GM18520 (cell line): ENCODE measurements at regions not wholly inside any gene's neighbourhood (a gene's known extent, or its start where the extent isn't known, plus 50 kb on each side); places are given as distances from the start of the nearest gene placed in this dataset.
"Not testable (repeated sequence)": the region's sequence is repeated elsewhere in the genome, so short reads cannot be mapped to it uniquely, and the experiment has no call there.

Source experiments
- ATAC-seq: cut with Tn5 transposase; IDR thresholded peaks from one replicate; pipeline ENCODE4 v1.9.1; 2021; ENCODE audit not compliant: unreplicated experiment

GRCh38 chr12:47610686-47611252, 95.1 kb downstream of the RPAP3 start:
- no peak for ATAC-seq

GRCh38 chr12:47609806-47610205, 96.0 kb downstream of the RPAP3 start:
- no peak for ATAC-seq

GRCh38 chr12:47608671-47609070, 97.2 kb downstream of the RPAP3 start:
- not testable (repeated sequence) for ATAC-seq

- no peak for ATAC-seq
Observed at GRCh38 chr12:47604221-47604873, 101.5 kb downstream of the RPAP3 start.

GRCh38 chr12:47602949-47603558, 102.8 kb downstream of the RPAP3 start:
- ATAC-seq = no peak

- ATAC-seq = no peak
Observed at GRCh38 chr12:47602325-47602724, 103.5 kb downstream of the RPAP3 start.

- ATAC-seq = no peak
Observed at GRCh38 chr12:47601071-47601470, 104.8 kb downstream of the RPAP3 start.

GRCh38 chr12:47591795-47592194, 114.0 kb downstream of the RPAP3 start:
- no peak for ATAC-seq

- no peak for ATAC-seq
Observed at GRCh38 chr12:47591361-47591791, 114.5 kb downstream of the RPAP3 start.

GRCh38 chr12:47590771-47591360, 115.0 kb downstream of the RPAP3 start:
- no peak for ATAC-seq

- no peak for ATAC-seq
Observed at GRCh38 chr12:47586952-47587669, 118.7 kb downstream of the RPAP3 start.

GRCh38 chr12:47585507-47585906, 120.3 kb downstream of the RPAP3 start:
- no peak for ATAC-seq

- ATAC-seq = no peak
Observed at GRCh38 chr12:47578836-47579235, 127.0 kb downstream of the RPAP3 start.

GRCh38 chr12:47577206-47577989, 128.4 kb downstream of the RPAP3 start:
- ATAC-seq = no peak

- no peak for ATAC-seq
Observed at GRCh38 chr12:47576289-47576945, 129.4 kb downstream of the RPAP3 start.

GRCh38 chr12:47574252-47575021, 131.4 kb downstream of the RPAP3 start:
- ATAC-seq = no peak

GRCh38 chr12:47573146-47573659, 132.6 kb downstream of the RPAP3 start:
- ATAC-seq = no peak

- no peak for ATAC-seq
Observed at GRCh38 chr12:47570151-47570550, 135.7 kb downstream of the RPAP3 start.

GRCh38 chr12:47562201-47562600, 143.6 kb downstream of the RPAP3 start:
- no peak for ATAC-seq
